ENCODE measurements at regions not wholly inside any gene's neighbourhood (a gene's known extent, or its start where the extent isn't known, plus 50 kb on each side); places are given as distances from the start of the nearest gene placed in this dataset.

GRCh38 chr1:228977741-228978140 is 242.5 kb downstream of the RHOU start:
- Histone ChIP-seq H3K4me1 (ENCODE audit: insufficient read depth, poor library complexity, severe bottlenecking) (no peaks in the 10 kb centered on the region), H3K27ac (ENCODE audit: poor library complexity, severe bottlenecking) (no peak overlapping the region), H3K27me3 (ENCODE audit: insufficient read depth, poor library complexity, severe bottlenecking) (no peaks in the 10 kb centered on the region), H3K9me3 (ENCODE audit: severe bottlenecking) (no peaks in the 10 kb centered on the region), H3K36me3 (ENCODE audit: low read depth) (no peaks in the 10 kb centered on the region), H3K4me3 (ENCODE audit: severe bottlenecking) (no peak overlapping the region)
- DNase-seq (ENCODE audit: low spot score) = no peak
- ATAC-seq (ENCODE audit: low read depth) = no peak
- TF ChIP-seq CTCF (IDR thresholded peaks at IDR 0.05; ENCODE audit: poor library complexity, severe bottlenecking) = no peak

GRCh38 chr1:228978484-228979324 is 243.4 kb downstream of the RHOU start:
- Histone ChIP-seq H3K27me3 (ENCODE audit: insufficient read depth, poor library complexity, severe bottlenecking) (no peaks in the 10 kb centered on the region), H3K4me3 (ENCODE audit: severe bottlenecking) (no peak overlapping the region), H3K9me3 (ENCODE audit: severe bottlenecking) (no peaks in the 10 kb centered on the region), H3K36me3 (ENCODE audit: low read depth) (no peaks in the 10 kb centered on the region), H3K27ac (ENCODE audit: poor library complexity, severe bottlenecking) (no peak overlapping the region), H3K4me1 (ENCODE audit: insufficient read depth, poor library complexity, severe bottlenecking) (no peaks in the 10 kb centered on the region)
- DNase-seq (ENCODE audit: low spot score) = no peak
- ATAC-seq (ENCODE audit: low read depth) = no peak
- no peak for TF ChIP-seq CTCF (IDR thresholded peaks at IDR 0.05; ENCODE audit: poor library complexity, severe bottlenecking)

GRCh38 chr1:228979325-228979699 is 244.0 kb downstream of the RHOU start:
- H3K4me3 ChIP-seq (ENCODE audit: severe bottlenecking) = no peak overlapping the region
- no peaks in the 10 kb centered on the region for H3K9me3 ChIP-seq (ENCODE audit: severe bottlenecking)
- no peaks in the 10 kb centered on the region for H3K4me1 ChIP-seq (ENCODE audit: insufficient read depth, poor library complexity, severe bottlenecking)
- TF ChIP-seq CTCF (IDR thresholded peaks at IDR 0.05; ENCODE audit: poor library complexity, severe bottlenecking) = no peak
- H3K36me3 ChIP-seq (ENCODE audit: low read depth) = no peaks in the 10 kb centered on the region
- no peak for DNase-seq (ENCODE audit: low spot score)
- H3K27me3 ChIP-seq (ENCODE audit: insufficient read depth, poor library complexity, severe bottlenecking) = no peaks in the 10 kb centered on the region
- ATAC-seq (ENCODE audit: low read depth) = no peak
- H3K27ac ChIP-seq (ENCODE audit: poor library complexity, severe bottlenecking) = no peak overlapping the region

GRCh38 chr1:228979774-228980173 is 244.5 kb downstream of the RHOU start:
- Histone ChIP-seq H3K9me3 (ENCODE audit: severe bottlenecking) (no peaks in the 10 kb centered on the region), H3K4me1 (ENCODE audit: insufficient read depth, poor library complexity, severe bottlenecking) (no peaks in the 10 kb centered on the region), H3K27ac (ENCODE audit: poor library complexity, severe bottlenecking) (no peak overlapping the region), H3K27me3 (ENCODE audit: insufficient read depth, poor library complexity, severe bottlenecking) (no peaks in the 10 kb centered on the region), H3K4me3 (ENCODE audit: severe bottlenecking) (no peak overlapping the region), H3K36me3 (ENCODE audit: low read depth) (no peaks in the 10 kb centered on the region)
- no peak for DNase-seq (ENCODE audit: low spot score)
- no peak for ATAC-seq (ENCODE audit: low read depth)
- TF ChIP-seq CTCF (IDR thresholded peaks at IDR 0.05; ENCODE audit: poor library complexity, severe bottlenecking) = no peak

- TF ChIP-seq CTCF (IDR thresholded peaks at IDR 0.05; ENCODE audit: poor library complexity, severe bottlenecking) = no peak
- Histone ChIP-seq H3K27ac (ENCODE audit: poor library complexity, severe bottlenecking) (no peak overlapping the region), H3K27me3 (ENCODE audit: insufficient read depth, poor library complexity, severe bottlenecking) (no peaks in the 10 kb centered on the region), H3K4me1 (ENCODE audit: insufficient read depth, poor library complexity, severe bottlenecking) (no peaks in the 10 kb centered on the region), H3K9me3 (ENCODE audit: severe bottlenecking) (no peaks in the 10 kb centered on the region), H3K36me3 (ENCODE audit: low read depth) (no peaks in the 10 kb centered on the region), H3K4me3 (ENCODE audit: severe bottlenecking) (no peak overlapping the region)
- ATAC-seq (ENCODE audit: low read depth) (no peak), DNase-seq (ENCODE audit: low spot score) (no peak)
These were observed 245.1 kb downstream of the RHOU start for GRCh38 chr1:228980232-228980937.

Measured in RWPE2 (cell line).